ENCODE measurements at regions not wholly inside any gene's neighbourhood (a gene's known extent, or its start where the extent isn't known, plus 50 kb on each side); places are given as distances from the start of the nearest gene placed in this dataset.
A peak's percentile ranks its signal among the peaks of the same experiment; 100 is the strongest.

- no peak for FAIRE-seq
- Histone ChIP-seq H4K20me1 (ENCODE audit: insufficient read depth, low read length) (no peaks in the 10 kb centered on the region), H3K9ac (ENCODE audit: low read length) (no peak overlapping the region), H3K4me3 (ENCODE audit: insufficient read depth, low read depth, low read length) (no peak overlapping the region), H3K4me2 (ENCODE audit: low read length) (no peak overlapping the region), H2AFZ (ENCODE audit: low read depth, low read length) (no peak overlapping the region), H3K36me3 (ENCODE audit: insufficient read depth, low read length) (no peaks in the 10 kb centered on the region), H3K79me2 (ENCODE audit: insufficient read depth, low read length) (no peaks in the 10 kb centered on the region), H3K27ac (ENCODE audit: low read depth, low read length) (no peak overlapping the region), H3K9me3 (ENCODE audit: insufficient read depth, low read depth, low read length) (no peaks in the 10 kb centered on the region), H3K27me3 (ENCODE audit: insufficient read depth, low read length) (no peaks in the 10 kb centered on the region), H3K4me1 (ENCODE audit: insufficient read depth, low read length) (no peaks in the 10 kb centered on the region)
- H3K36me3 Mint-ChIP-seq (ENCODE audit: low read depth, unreplicated experiment), result no peaks in the 10 kb centered on the region
- TF ChIP-seq CTCF (IDR thresholded peaks at IDR 0.05; ENCODE audit: insufficient read depth, low read depth, low read length) (no peak), EZH2 (IDR thresholded peaks at IDR 0.05; ENCODE audit: insufficient read depth, low read length) (no peak)
- no peak overlapping the region for H3K27ac Mint-ChIP-seq (ENCODE audit: unreplicated experiment)
- H3K4me3 Mint-ChIP-seq (ENCODE audit: unreplicated experiment), result no peak overlapping the region
- peaks cover 8% of the 10 kb centered on the region for H3K4me1 Mint-ChIP-seq (ENCODE audit: low read depth, unreplicated experiment)
- H3K9me3 Mint-ChIP-seq (ENCODE audit: unreplicated experiment), result peaks cover 3% of the 10 kb centered on the region
- DNase-seq (ENCODE audit: low read depth), result peak; percentile 49
- H3K27me3 Mint-ChIP-seq (ENCODE audit: low read depth, unreplicated experiment), result peaks cover 5% of the 10 kb centered on the region
Measured at GRCh38 chr2:121828281-121828731, 72.9 kb downstream of the TSN start.

DNA sequence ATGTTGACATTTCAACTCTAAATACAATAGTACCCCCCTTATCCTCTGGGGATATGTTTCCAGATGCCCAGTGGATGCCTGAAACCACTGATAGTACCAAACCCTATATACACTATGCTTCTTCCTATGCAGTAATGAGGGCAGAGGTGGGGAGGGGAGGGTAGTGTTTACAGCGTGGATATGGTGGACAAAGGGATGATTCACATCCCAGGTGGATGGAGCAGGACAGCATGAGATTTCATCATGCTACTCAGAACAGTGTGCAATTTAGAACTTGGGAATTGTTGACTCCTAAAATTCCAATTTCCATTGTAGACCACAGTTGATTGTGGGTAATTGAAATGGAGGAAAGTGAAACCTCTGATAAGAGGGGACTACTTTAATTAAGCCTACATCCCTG, 75.4 kb downstream of the TSN start:
- Mint-ChIP-seq H3K36me3 (ENCODE audit: low read depth, unreplicated experiment) (no peaks in the 10 kb centered on the region), H3K9me3 (ENCODE audit: unreplicated experiment) (peaks cover 3% of the 10 kb centered on the region), H3K27ac (ENCODE audit: unreplicated experiment) (no peak overlapping the region), H3K27me3 (ENCODE audit: low read depth, unreplicated experiment) (peaks cover 5% of the 10 kb centered on the region), H3K4me3 (ENCODE audit: unreplicated experiment) (no peak overlapping the region), H3K4me1 (ENCODE audit: low read depth, unreplicated experiment) (peaks cover 6% of the 10 kb centered on the region)
- Histone ChIP-seq H3K27ac (ENCODE audit: low read depth, low read length) (no peak overlapping the region), H3K9ac (ENCODE audit: low read length) (no peak overlapping the region), H2AFZ (ENCODE audit: low read depth, low read length) (no peak overlapping the region), H4K20me1 (ENCODE audit: insufficient read depth, low read length) (no peaks in the 10 kb centered on the region), H3K27me3 (ENCODE audit: insufficient read depth, low read length) (no peaks in the 10 kb centered on the region), H3K79me2 (ENCODE audit: insufficient read depth, low read length) (no peaks in the 10 kb centered on the region), H3K4me1 (ENCODE audit: insufficient read depth, low read length) (no peaks in the 10 kb centered on the region), H3K4me3 (ENCODE audit: insufficient read depth, low read depth, low read length) (no peak overlapping the region), H3K4me2 (ENCODE audit: low read length) (no peak overlapping the region), H3K36me3 (ENCODE audit: insufficient read depth, low read length) (no peaks in the 10 kb centered on the region), H3K9me3 (ENCODE audit: insufficient read depth, low read depth, low read length) (no peaks in the 10 kb centered on the region)
- no peak for FAIRE-seq
- TF ChIP-seq EZH2 (IDR thresholded peaks at IDR 0.05; ENCODE audit: insufficient read depth, low read length) (no peak), CTCF (IDR thresholded peaks at IDR 0.05; ENCODE audit: insufficient read depth, low read depth, low read length) (no peak)
- DNase-seq (ENCODE audit: low read depth), result no peak

- H2AFZ ChIP-seq (ENCODE audit: low read depth, low read length), result no peak overlapping the region
Measured at GRCh38 chr2:121831841-121832240, 76.4 kb downstream of the TSN start.

More at GRCh38 chr2:121831841-121832240, 76.4 kb downstream of the TSN start:
- no peak overlapping the region for H3K4me2 ChIP-seq (ENCODE audit: low read length)
- no peak for TF ChIP-seq EZH2 (IDR thresholded peaks at IDR 0.05; ENCODE audit: insufficient read depth, low read length)
- TF ChIP-seq CTCF (IDR thresholded peaks at IDR 0.05; ENCODE audit: insufficient read depth, low read depth, low read length), result no peak
- H3K4me3 ChIP-seq (ENCODE audit: insufficient read depth, low read depth, low read length), result no peak overlapping the region
- no peaks in the 10 kb centered on the region for H4K20me1 ChIP-seq (ENCODE audit: insufficient read depth, low read length)
- H3K9me3 ChIP-seq (ENCODE audit: insufficient read depth, low read depth, low read length), result no peaks in the 10 kb centered on the region
- no peaks in the 10 kb centered on the region for H3K4me1 ChIP-seq (ENCODE audit: insufficient read depth, low read length)
- Mint-ChIP-seq H3K27ac (ENCODE audit: unreplicated experiment) (no peak overlapping the region), H3K4me3 (ENCODE audit: unreplicated experiment) (no peak overlapping the region), H3K4me1 (ENCODE audit: low read depth, unreplicated experiment) (peaks cover 3% of the 10 kb centered on the region), H3K9me3 (ENCODE audit: unreplicated experiment) (peaks cover 3% of the 10 kb centered on the region), H3K36me3 (ENCODE audit: low read depth, unreplicated experiment) (no peaks in the 10 kb centered on the region), H3K27me3 (ENCODE audit: low read depth, unreplicated experiment) (peaks cover 15% of the 10 kb centered on the region)
- peaks cover 1% of the 10 kb centered on the region for H3K27me3 ChIP-seq (ENCODE audit: insufficient read depth, low read length)
- no peak for DNase-seq (ENCODE audit: low read depth)
- H3K27ac ChIP-seq (ENCODE audit: low read depth, low read length), result no peak overlapping the region
- H3K36me3 ChIP-seq (ENCODE audit: insufficient read depth, low read length), result no peaks in the 10 kb centered on the region
- no peak overlapping the region for H3K9ac ChIP-seq (ENCODE audit: low read length)
- H3K79me2 ChIP-seq (ENCODE audit: insufficient read depth, low read length), result no peaks in the 10 kb centered on the region
- FAIRE-seq, result no peak
